Endometrium (tissue), 2 donors: ENCODE measurements at regions not wholly inside any gene's neighbourhood (a gene's known extent, or its start where the extent isn't known, plus 50 kb on each side); places are given as distances from the start of the nearest gene placed in this dataset.

Source experiments
- FAIRE-seq: peaks from 2 replicates; lab custom pipeline; 2012; peaks lifted over from hg19 to GRCh38; lab: Jason Lieb, UNC
- donor health status: control.
- donor health status: control.

- no peak for FAIRE-seq
Observed at GRCh38 chr7:85074-85882, 107.1 kb upstream of the FAM20C start.

- FAIRE-seq: no peak
Observed at GRCh38 chr7:85883-86515, 106.4 kb upstream of the FAM20C start.

- no peak for FAIRE-seq
Observed at GRCh38 chr7:86629-87028, 105.7 kb upstream of the FAM20C start.

- no peak for FAIRE-seq
Observed at GRCh38 chr7:87047-87446, 105.3 kb upstream of the FAM20C start.

GRCh38 chr7:87671-88070 lies 104.7 kb upstream of the FAM20C start:
- no peak for FAIRE-seq

GRCh38 chr7:88095-88926 lies 104.1 kb upstream of the FAM20C start:
- no peak for FAIRE-seq

- FAIRE-seq: no peak
Observed at GRCh38 chr7:88927-89231, 103.5 kb upstream of the FAM20C start.

GRCh38 chr7:89232-90019 lies 102.9 kb upstream of the FAM20C start:
- no peak for FAIRE-seq

GRCh38 chr7:90111-91063 lies 102.0 kb upstream of the FAM20C start:
- FAIRE-seq: no peak

GRCh38 chr7:91396-92175 lies 100.8 kb upstream of the FAM20C start:
- FAIRE-seq: no peak

GRCh38 chr7:92231-92674 lies 100.1 kb upstream of the FAM20C start:
- no peak for FAIRE-seq

GRCh38 chr7:92888-93672 lies 99.3 kb upstream of the FAM20C start:
- no peak for FAIRE-seq

- no peak for FAIRE-seq
Observed at GRCh38 chr7:94251-94801, 98.0 kb upstream of the FAM20C start.

GRCh38 chr7:95180-95862 lies 97.0 kb upstream of the FAM20C start:
- FAIRE-seq: no peak

GRCh38 chr7:95863-96260 lies 96.5 kb upstream of the FAM20C start:
- FAIRE-seq: no peak

- FAIRE-seq: no peak
Observed at GRCh38 chr7:96861-97260, 95.5 kb upstream of the FAM20C start.

GRCh38 chr7:97310-97841 lies 95.0 kb upstream of the FAM20C start:
- FAIRE-seq: no peak
